Hepatocyte (in vitro differentiated cells): ENCODE measurements at regions not wholly inside any gene's neighbourhood (a gene's known extent, or its start where the extent isn't known, plus 50 kb on each side); places are given as distances from the start of the nearest gene placed in this dataset.

Source experiments
- DNase-seq: peaks from one replicate; pipeline ENCODE4 v3.0.0-alpha.2; 2016; ENCODE audit warnings: low spot score
- H2AFZ ChIP-seq: fragments of 200-600 bp; sonication (generic); 2 replicates; pipeline ENCODE4 v1.6.0; 2016; ENCODE audit warnings: antibody characterized with exemption, mild to moderate bottlenecking
- H3K27ac ChIP-seq: fragments of 200-600 bp; sonication (generic); 2 replicates; pipeline ENCODE4 v1.5.1; 2016; ENCODE audit warnings: mild to moderate bottlenecking
- H3K27me3 ChIP-seq: fragments of 200-600 bp; sonication (generic); 2 replicates; pipeline ENCODE4 v1.6.1; 2016
- H3K36me3 ChIP-seq: fragments of 200-600 bp; sonication (generic); replicated peaks from 2 replicates; pipeline ENCODE4 v1.5.1; 2016; ENCODE audit warnings: low read depth; ENCODE audit not compliant: insufficient read depth
- H3K4me1 ChIP-seq: fragments of 200-600 bp; sonication (generic); 2 replicates; pipeline ENCODE4 v1.5.1; 2016; ENCODE audit warnings: mild to moderate bottlenecking, moderate library complexity; ENCODE audit not compliant: insufficient read depth
- H3K4me2 ChIP-seq: fragments of 200-600 bp; sonication (generic); 2 replicates; pipeline ENCODE4 v1.6.0; 2016
- H3K4me3 ChIP-seq: fragments of 200-600 bp; sonication (generic); 2 replicates; pipeline ENCODE4 v1.5.1; 2016; ENCODE audit warnings: mild to moderate bottlenecking
- H3K79me2 ChIP-seq: fragments of 200-600 bp; sonication (generic); 2 replicates; pipeline ENCODE4 v1.6.0; 2017; ENCODE audit warnings: mild to moderate bottlenecking
- H3K9me2 ChIP-seq: fragments of 200-600 bp; sonication (generic); replicated peaks from 2 replicates; pipeline ENCODE4 v1.6.0; 2017; ENCODE audit warnings: mild to moderate bottlenecking; ENCODE audit not compliant: insufficient read depth
- H3K9me3 ChIP-seq: fragments of 200-600 bp; sonication (generic); 2 replicates; pipeline ENCODE4 v1.5.1; 2016; ENCODE audit warnings: low read depth, mild to moderate bottlenecking
- H4K20me1 ChIP-seq: fragments of 200-600 bp; sonication (generic); 2 replicates; pipeline ENCODE4 v1.6.0; 2016; ENCODE audit warnings: mild to moderate bottlenecking; ENCODE audit not compliant: insufficient read depth, poor library complexity, severe bottlenecking
- CTCF ChIP-seq: fragments of 200-600 bp; sonication (generic); IDR thresholded peaks from 2 replicates; pipeline ENCODE4 v1.5.1; 2016; ENCODE audit warnings: antibody characterized with exemption, mild to moderate bottlenecking; ENCODE audit not compliant: poor library complexity
- EZH2 ChIP-seq: fragments of 200-600 bp; sonication (generic); IDR thresholded peaks from 2 replicates; pipeline ENCODE4 v1.6.1; 2016; ENCODE audit warnings: antibody characterized with exemption, mild to moderate bottlenecking, borderline replicate concordance
- EZH2phosphoT487 ChIP-seq: fragments of 200-600 bp; sonication (generic); IDR thresholded peaks from one replicate; pipeline ENCODE4 v1.6.1; 2018; ENCODE audit warnings: antibody characterized with exemption, mild to moderate bottlenecking, low read depth, moderate library complexity; ENCODE audit not compliant: unreplicated experiment, severe bottlenecking
- WGBS: methylation state at CpG from one replicate; pipeline ENCODE4 v1.1.6; 2016; ENCODE audit warnings: low lambda C conversion rate; ENCODE audit errors: missing lambda C conversion rate; 5-methylcytosine and 5-hydroxymethylcytosine counted together

DNA sequence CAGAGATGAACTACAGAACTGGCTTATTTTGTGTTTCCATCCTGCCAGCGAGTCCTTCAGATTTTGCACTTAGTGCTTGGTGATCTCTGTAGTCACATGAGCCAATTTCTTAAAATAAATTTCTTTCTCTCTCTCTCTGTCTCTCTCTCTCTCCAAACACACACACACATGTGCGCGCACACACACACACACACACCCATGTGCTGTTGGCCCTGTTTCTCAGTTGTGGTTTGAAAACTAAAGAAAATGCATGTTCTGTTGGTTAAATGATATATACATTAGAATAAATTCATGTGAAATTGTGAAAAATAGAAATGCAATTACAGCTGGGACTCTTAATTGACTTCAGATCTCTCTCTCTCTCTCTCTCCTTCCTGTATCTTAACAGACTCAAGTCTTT, 399.3 kb downstream of the FAT4 start:
- Histone ChIP-seq H3K27ac (no peak overlapping the region), H3K79me2 (no peaks in the 10 kb centered on the region), H3K9me3 (no peaks in the 10 kb centered on the region), H3K9me2 (no peaks in the 10 kb centered on the region), H3K36me3 (no peaks in the 10 kb centered on the region), H4K20me1 (no peaks in the 10 kb centered on the region), H3K27me3 (no peaks in the 10 kb centered on the region), H3K4me2 (no peak overlapping the region), H3K4me1 (no peaks in the 10 kb centered on the region), H3K4me3 (no peak overlapping the region), H2AFZ (no peak overlapping the region)
- WGBS = 100% methylated on average over 3 of the region's 3 CpGs
- TF ChIP-seq CTCF (no peak), EZH2 (no peak), EZH2phosphoT487 (no peak)
- no peak for DNase-seq

- no peaks in the 10 kb centered on the region for H3K9me3 ChIP-seq
Observed at GRCh38 chr4:125714845-125715244, 400.1 kb downstream of the FAT4 start.

GRCh38 chr4:125719987-125720386, 405.2 kb downstream of the FAT4 start:
- Histone ChIP-seq H3K36me3 (no peaks in the 10 kb centered on the region), H3K79me2 (no peaks in the 10 kb centered on the region), H2AFZ (no peak overlapping the region), H3K27ac (no peak overlapping the region), H3K9me3 (no peaks in the 10 kb centered on the region), H3K9me2 (no peaks in the 10 kb centered on the region), H3K4me1 (no peaks in the 10 kb centered on the region), H4K20me1 (no peaks in the 10 kb centered on the region), H3K4me3 (no peak overlapping the region), H3K4me2 (no peak overlapping the region), H3K27me3 (no peaks in the 10 kb centered on the region)
- TF ChIP-seq EZH2 (no peak), EZH2phosphoT487 (no peak), CTCF (no peak)
- 77% methylated on average over 2 of the region's 2 CpGs for WGBS
- no peak for DNase-seq

More at GRCh38 chr4:125714845-125715244, 400.1 kb downstream of the FAT4 start:
- no peaks in the 10 kb centered on the region for H3K36me3 ChIP-seq
- H3K4me2 ChIP-seq = no peak overlapping the region
- no peak overlapping the region for H3K27ac ChIP-seq
- H3K27me3 ChIP-seq = no peaks in the 10 kb centered on the region
- H3K4me3 ChIP-seq = no peak overlapping the region
- H3K79me2 ChIP-seq = no peaks in the 10 kb centered on the region
- H3K4me1 ChIP-seq = no peaks in the 10 kb centered on the region
- no peaks in the 10 kb centered on the region for H3K9me2 ChIP-seq
- H2AFZ ChIP-seq = no peak overlapping the region
- DNase-seq = no peak
- TF ChIP-seq EZH2phosphoT487 (no peak), CTCF (no peak), EZH2 (no peak)
- no peaks in the 10 kb centered on the region for H4K20me1 ChIP-seq

DNA sequence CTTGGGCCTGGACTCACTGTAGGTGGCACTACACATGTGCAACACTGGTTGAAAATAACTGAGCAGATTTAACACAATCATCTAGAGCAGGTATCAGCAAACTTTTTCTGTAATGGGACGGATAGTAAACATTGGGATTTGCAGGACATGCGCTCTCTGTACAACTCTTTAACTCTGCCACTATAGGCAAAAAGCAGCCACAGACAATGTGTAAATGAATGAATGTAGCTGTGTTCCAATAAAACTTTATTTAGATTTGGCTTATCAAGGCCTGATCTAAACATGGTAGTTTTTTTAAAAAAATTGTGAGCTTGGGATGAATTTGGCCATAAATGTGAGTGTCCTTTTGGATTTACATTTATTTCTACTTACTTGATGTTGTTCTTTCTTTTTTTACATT, 407.3 kb downstream of the FAT4 start:
- no peak for DNase-seq
- H3K27me3 ChIP-seq = no peaks in the 10 kb centered on the region
- H3K4me2 ChIP-seq = no peak overlapping the region
- H2AFZ ChIP-seq = no peak overlapping the region
- H3K79me2 ChIP-seq = no peaks in the 10 kb centered on the region
- TF ChIP-seq EZH2 = no peak
- no peak for TF ChIP-seq CTCF
- TF ChIP-seq EZH2phosphoT487 = no peak
- no peaks in the 10 kb centered on the region for H3K9me2 ChIP-seq
- no peaks in the 10 kb centered on the region for H3K9me3 ChIP-seq
- H3K27ac ChIP-seq = no peak overlapping the region
- H3K4me3 ChIP-seq = no peak overlapping the region
- WGBS = 96% methylated on average over 2 of the region's 2 CpGs
- no peaks in the 10 kb centered on the region for H4K20me1 ChIP-seq
- H3K36me3 ChIP-seq = no peaks in the 10 kb centered on the region
- no peaks in the 10 kb centered on the region for H3K4me1 ChIP-seq
